ENCODE measurements at regions not wholly inside any gene's neighbourhood (a gene's known extent, or its start where the extent isn't known, plus 50 kb on each side); places are given as distances from the start of the nearest gene placed in this dataset.

- no peak for DNase-seq
These were observed 80.9 kb upstream of the KLF13 start for GRCh38 chr15:31245756-31246155.

GRCh38 chr15:31247404-31247803, 79.2 kb upstream of the KLF13 start:
- no peak for DNase-seq

- DNase-seq: no peak
These were observed 78.4 kb upstream of the KLF13 start for GRCh38 chr15:31248263-31248662.

GRCh38 chr15:31248951-31249350, 77.7 kb upstream of the KLF13 start:
- no peak for DNase-seq

GRCh38 chr15:31250033-31250432, 76.6 kb upstream of the KLF13 start:
- DNase-seq: no peak

- DNase-seq: no peak
These were observed 75.5 kb upstream of the KLF13 start for GRCh38 chr15:31251165-31251564.

GRCh38 chr15:31252171-31252785, 74.4 kb upstream of the KLF13 start:
- no peak for DNase-seq

GRCh38 chr15:31254431-31255175, 72.0 kb upstream of the KLF13 start:
- DNase-seq: no peak

GRCh38 chr15:31255176-31255510, 71.5 kb upstream of the KLF13 start:
- no peak for DNase-seq

- DNase-seq: no peak
These were observed 70.8 kb upstream of the KLF13 start for GRCh38 chr15:31255732-31256377.

- DNase-seq: no peak
These were observed 70.0 kb upstream of the KLF13 start for GRCh38 chr15:31256378-31257265.

- no peak for DNase-seq
These were observed 69.3 kb upstream of the KLF13 start for GRCh38 chr15:31257286-31257685.

GRCh38 chr15:31258260-31258659, 68.4 kb upstream of the KLF13 start:
- no peak for DNase-seq

GRCh38 chr15:31259562-31260252, 66.9 kb upstream of the KLF13 start:
- no peak for DNase-seq

- DNase-seq: no peak
These were observed 65.9 kb upstream of the KLF13 start for GRCh38 chr15:31260646-31261265.

GRCh38 chr15:31261266-31262142, 65.1 kb upstream of the KLF13 start:
- no peak for DNase-seq

GRCh38 chr15:31262143-31262530, 64.5 kb upstream of the KLF13 start:
- DNase-seq: no peak

- DNase-seq: no peak
These were observed 63.5 kb upstream of the KLF13 start for GRCh38 chr15:31262901-31263671.

- DNase-seq: peak; percentile 45
These were observed 62.7 kb upstream of the KLF13 start for GRCh38 chr15:31263751-31264558.

All from DMS153 (cell line).